Ascending aorta (tissue), 2 donors: ENCODE measurements at regions not wholly inside any gene's neighbourhood (a gene's known extent, or its start where the extent isn't known, plus 50 kb on each side); places are given as distances from the start of the nearest gene placed in this dataset.
"Not testable (repeated sequence)": the region's sequence is repeated elsewhere in the genome, so short reads cannot be mapped to it uniquely, and the experiment has no call there.

ENCODE experiments used
- DNase-seq, 2 donors: peaks; one replicate each; pipeline ENCODE4 v3.0.0-alpha.2; 2019; ENCODE audit warnings: low spot score in 2 of 2
- H3K27ac ChIP-seq, 2 donors: fragments of 200-600 bp; sonication (generic); one replicate each; pipeline ENCODE4 v1.5.1; 2016 to 2017; ENCODE audit warnings: mild to moderate bottlenecking in 1 of 2
- H3K27me3 ChIP-seq: fragments of 200-600 bp; sonication (generic); one replicate; pipeline ENCODE4 v1.5.1; 2017
- H3K36me3 ChIP-seq, 2 donors: fragments of 200-600 bp; sonication (generic); one replicate each; pipeline ENCODE4 v1.5.1; 2016
- H3K4me1 ChIP-seq, 2 donors: fragments of 200-600 bp; sonication (generic); one replicate each; pipeline ENCODE4 v1.5.1; 2016 to 2017; ENCODE audit warnings: mild to moderate bottlenecking in 1 of 2
- H3K4me3 ChIP-seq, 2 donors: fragments of 200-600 bp; sonication (generic); one replicate each; pipeline ENCODE4 v1.5.1; 2016 to 2017; ENCODE audit warnings: mild to moderate bottlenecking in 1 of 2
- H3K9me3 ChIP-seq, 2 donors: fragments of 200-600 bp; sonication (generic); one replicate each; pipeline ENCODE4 v1.5.1; 2016
- intact Hi-C: fragments of 100-400 bp; cut with DNase I; formaldehyde crosslinking; loops from one replicate; pipeline ENCODE4 v1.15.1; 2023

DNA sequence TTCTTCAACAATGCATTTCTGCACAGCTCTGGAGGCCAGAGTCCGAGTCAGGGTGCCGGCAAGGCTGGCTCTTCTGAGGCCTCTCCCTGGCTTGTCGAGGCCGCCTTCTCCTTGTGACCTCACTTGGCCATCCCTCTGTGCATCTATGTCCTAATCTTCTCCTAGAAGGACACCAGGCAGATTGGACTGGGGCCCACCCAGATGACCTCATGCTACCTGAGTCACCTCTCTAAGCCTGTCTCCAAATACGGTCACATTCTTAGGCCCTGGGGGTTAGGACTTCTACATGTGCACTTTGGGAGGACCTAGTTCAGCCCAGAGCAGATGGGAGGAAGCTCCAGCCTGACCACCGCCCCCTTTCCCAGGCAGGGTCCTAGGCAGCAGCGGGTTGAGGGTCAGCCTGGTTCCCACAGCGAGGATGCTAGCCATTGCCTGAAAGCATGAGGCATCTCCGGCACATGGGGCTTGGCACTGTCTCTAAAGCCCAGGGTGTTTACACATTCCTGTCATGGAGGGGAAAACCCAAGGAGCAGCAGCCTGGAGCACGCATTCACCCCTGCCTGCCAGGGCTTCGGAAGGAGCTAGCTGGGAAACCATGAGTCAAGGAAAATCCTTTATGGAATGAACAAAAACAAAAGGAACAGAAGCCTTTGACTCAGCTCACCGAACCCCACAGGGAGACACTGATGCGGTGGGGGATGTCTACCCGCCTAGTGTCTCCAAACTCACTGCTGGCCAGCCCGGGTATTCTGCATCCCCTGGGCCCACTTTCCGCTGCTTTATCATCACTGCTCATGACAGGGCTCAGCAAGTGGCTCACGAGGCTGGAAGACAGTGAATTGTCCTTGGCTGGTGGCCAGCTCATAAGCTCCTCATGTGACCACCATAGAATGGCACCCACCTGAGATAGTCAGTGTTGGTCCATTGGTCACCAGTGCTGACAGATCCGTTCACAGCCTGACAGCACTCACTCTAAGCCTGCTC lies 140.2 kb upstream of the ZNF469 start:
- H3K36me3 ChIP-seq, H3K4me3 ChIP-seq, H3K27me3 ChIP-seq, H3K9me3 ChIP-seq, intact Hi-C loops: not testable (repeated sequence)
- Histone ChIP-seq H3K27ac (peak overlapping the region; percentile 78 to 79), H3K4me1 (peaks cover 12 to 31% of the 10 kb centered on the region in 2 donors)
- DNase-seq = peak in 1 of 2 donors; percentile 87

GRCh38 chr16:88243921-88244320 lies 138.8 kb upstream of the ZNF469 start:
- H3K4me3 ChIP-seq, DNase-seq, H3K27me3 ChIP-seq, H3K36me3 ChIP-seq, intact Hi-C loops, H3K27ac ChIP-seq, H3K9me3 ChIP-seq: not testable (repeated sequence)
- peaks cover 5 to 23% of the 10 kb centered on the region in 2 donors for H3K4me1 ChIP-seq

DNA sequence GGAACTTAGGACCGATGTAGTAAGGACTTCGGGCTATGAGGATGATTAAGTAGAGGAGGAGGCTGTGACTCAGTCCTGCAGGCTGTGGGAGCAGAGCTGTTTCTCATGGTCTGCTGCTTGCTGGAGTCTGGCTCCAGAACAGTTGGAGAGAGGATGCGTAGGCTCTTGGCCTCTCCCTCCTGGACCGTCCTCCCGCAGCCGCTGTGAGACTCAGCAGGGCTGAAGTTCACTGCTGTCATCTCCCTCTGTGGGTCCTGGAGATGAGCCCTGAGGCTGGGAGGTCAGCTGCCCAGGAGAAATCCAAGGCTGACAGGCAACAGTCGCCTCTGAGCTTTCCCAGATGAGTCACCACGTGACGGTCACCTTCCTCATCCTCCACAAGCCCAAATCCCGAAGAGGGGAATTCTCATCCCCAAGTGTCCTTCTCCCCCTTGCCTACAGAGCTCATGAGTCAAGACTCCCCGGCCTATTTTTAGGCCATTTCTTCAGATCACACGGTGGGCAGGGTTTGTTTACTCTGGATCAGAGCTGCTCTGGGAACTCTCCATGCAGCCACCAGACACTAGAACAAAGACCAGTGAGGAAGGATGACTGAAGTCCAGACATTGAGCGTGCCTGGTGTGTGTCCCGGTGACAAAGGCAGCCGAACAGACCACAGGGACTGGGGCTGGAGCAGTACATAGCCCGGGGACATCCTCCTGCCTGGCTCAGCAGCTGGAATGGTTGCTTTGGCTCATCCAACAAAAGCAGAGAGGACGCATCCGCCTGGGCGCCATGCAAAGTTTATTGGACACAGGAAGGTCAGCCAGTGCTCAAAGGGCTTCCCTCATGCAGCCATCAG lies 137.3 kb upstream of the ZNF469 start:
- H3K9me3 ChIP-seq, H3K27me3 ChIP-seq, intact Hi-C loops, H3K36me3 ChIP-seq: not testable (repeated sequence)
- Histone ChIP-seq H3K4me1 (peaks cover 5 to 23% of the 10 kb centered on the region in 2 donors), H3K4me3 (peak overlapping the region in 1 of 2 donors; percentile 32), H3K27ac (peak overlapping the region; percentile 81 to 84)
- DNase-seq = peak; percentile 60 to 90

GRCh38 chr16:88246955-88247582 lies 135.7 kb upstream of the ZNF469 start:
- intact Hi-C loops, DNase-seq, H3K4me3 ChIP-seq, H3K9me3 ChIP-seq, H3K27me3 ChIP-seq, H3K36me3 ChIP-seq: not testable (repeated sequence)
- H3K4me1 ChIP-seq = peaks cover 5 to 19% of the 10 kb centered on the region in 2 donors
- H3K27ac ChIP-seq = peak overlapping the region in 1 of 2 donors; percentile 41

- H3K9me3 ChIP-seq, H3K27me3 ChIP-seq, intact Hi-C loops, H3K36me3 ChIP-seq, DNase-seq, H3K4me3 ChIP-seq: not testable (repeated sequence)
- Histone ChIP-seq H3K27ac (peak overlapping the region in 1 of 2 donors; percentile 41), H3K4me1 (peaks cover 5 to 16% of the 10 kb centered on the region in 2 donors)
These were observed 135.2 kb upstream of the ZNF469 start for GRCh38 chr16:88247583-88247966.

DNA sequence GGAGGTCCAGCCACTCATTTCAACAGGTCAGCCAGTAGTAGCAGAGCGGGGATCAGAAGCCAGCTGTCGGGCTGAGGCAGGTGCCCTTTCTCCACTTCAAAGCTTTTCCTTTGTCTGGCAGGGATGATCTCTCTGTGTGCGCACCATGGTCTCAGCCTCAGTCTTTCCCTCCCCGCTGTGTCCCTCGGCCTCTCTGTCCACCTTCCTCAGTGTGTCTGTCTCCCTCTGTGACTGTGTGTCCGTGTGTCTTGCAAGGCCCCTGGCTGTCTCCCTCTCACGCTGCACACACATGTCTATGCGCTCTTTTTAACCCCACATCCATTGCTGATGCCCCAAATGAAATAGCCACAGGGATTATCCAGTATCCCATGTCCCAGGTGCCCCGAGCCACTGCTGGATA lies 134.0 kb upstream of the ZNF469 start:
- H3K4me3 ChIP-seq, H3K27ac ChIP-seq, H3K9me3 ChIP-seq, intact Hi-C loops, H3K27me3 ChIP-seq, H3K36me3 ChIP-seq, DNase-seq: not testable (repeated sequence)
- H3K4me1 ChIP-seq = peaks cover 0 to 11% of the 10 kb centered on the region in 2 donors

GRCh38 chr16:88250381-88250780 lies 132.4 kb upstream of the ZNF469 start:
- H3K36me3 ChIP-seq, H3K27me3 ChIP-seq, H3K4me3 ChIP-seq, H3K4me1 ChIP-seq, intact Hi-C loops, DNase-seq, H3K9me3 ChIP-seq, H3K27ac ChIP-seq: not testable (repeated sequence)

- H3K4me3 ChIP-seq, H3K27ac ChIP-seq, H3K4me1 ChIP-seq, DNase-seq, H3K36me3 ChIP-seq, H3K27me3 ChIP-seq, intact Hi-C loops, H3K9me3 ChIP-seq: not testable (repeated sequence)
These were observed 130.5 kb upstream of the ZNF469 start for GRCh38 chr16:88252057-88252794.

DNA sequence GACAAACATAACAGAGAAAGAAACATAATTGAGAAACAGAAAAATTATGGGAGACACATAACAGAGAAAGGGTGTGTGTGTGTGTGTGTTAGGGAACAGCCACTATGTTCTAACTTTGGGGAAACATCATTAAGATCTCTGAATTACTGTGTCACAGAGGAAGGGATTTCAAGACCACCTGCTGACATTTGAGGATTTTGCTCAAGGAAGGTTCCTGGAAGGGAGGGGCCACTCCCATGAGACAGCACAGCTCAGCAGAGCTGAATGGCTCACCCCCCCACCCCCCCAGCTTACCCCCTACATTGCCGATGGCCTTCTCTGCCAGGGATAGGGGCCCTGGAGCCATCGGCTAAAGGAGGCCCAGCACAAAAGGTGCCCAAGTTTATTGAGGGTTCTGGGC lies 124.6 kb upstream of the ZNF469 start:
- H3K9me3 ChIP-seq, H3K36me3 ChIP-seq, H3K4me1 ChIP-seq, H3K27me3 ChIP-seq, H3K27ac ChIP-seq, intact Hi-C loops, H3K4me3 ChIP-seq, DNase-seq: not testable (repeated sequence)

- H3K4me1 ChIP-seq, H3K9me3 ChIP-seq, H3K4me3 ChIP-seq, H3K36me3 ChIP-seq, H3K27ac ChIP-seq, DNase-seq, H3K27me3 ChIP-seq, intact Hi-C loops: not testable (repeated sequence)
These were observed 123.8 kb upstream of the ZNF469 start for GRCh38 chr16:88258764-88259525.

DNA sequence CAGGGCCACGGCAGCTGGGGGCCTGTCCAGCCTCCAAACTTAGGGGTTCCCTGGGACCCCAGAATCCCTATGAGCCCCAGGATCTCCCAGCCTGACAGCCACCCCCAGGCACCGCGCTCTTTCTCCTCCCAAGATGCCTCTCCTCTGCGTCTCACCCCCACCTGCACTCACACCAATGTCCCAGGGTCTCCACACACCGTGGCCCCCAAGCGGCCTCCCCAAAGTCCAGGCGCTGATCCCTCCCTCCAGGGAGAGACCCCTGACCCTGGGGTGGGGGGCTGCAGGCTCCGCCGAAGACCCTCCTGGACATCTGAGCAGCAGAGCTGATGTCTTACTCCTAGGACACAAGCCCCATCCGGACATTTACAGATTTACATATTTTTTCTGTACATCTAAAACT lies 123.2 kb upstream of the ZNF469 start:
- DNase-seq, H3K4me1 ChIP-seq, H3K36me3 ChIP-seq, H3K4me3 ChIP-seq, intact Hi-C loops, H3K9me3 ChIP-seq, H3K27ac ChIP-seq, H3K27me3 ChIP-seq: not testable (repeated sequence)

GRCh38 chr16:88260146-88260545 lies 122.6 kb upstream of the ZNF469 start:
- H3K9me3 ChIP-seq, intact Hi-C loops, H3K4me1 ChIP-seq, H3K36me3 ChIP-seq, H3K27me3 ChIP-seq, H3K27ac ChIP-seq, H3K4me3 ChIP-seq, DNase-seq: not testable (repeated sequence)
